Keratinocyte (primary cell): ENCODE measurements at regions not wholly inside any gene's neighbourhood (a gene's known extent, or its start where the extent isn't known, plus 50 kb on each side); places are given as distances from the start of the nearest gene placed in this dataset.

ENCODE experiments used
- CTCF ChIP-seq, 3 experiments: IDR thresholded peaks in 1 of 3; conservative IDR thresholded peaks in 1 of 3; optimal IDR thresholded peaks in 1 of 3; 2 replicates in 2 of 3; 3 replicates in 1 of 3; pipeline versions ENCODE3 to v1.5.1; 2011; ENCODE audit warnings: low read length in 3 of 3, mild to moderate bottlenecking in 3 of 3, moderate library complexity in 2 of 3, control low read depth in 1 of 3, inconsistent platforms in 1 of 3; ENCODE audit not compliant: insufficient read depth in 2 of 3; ENCODE audit errors: extremely low read depth in 1 of 3
- EZH2 ChIP-seq: IDR thresholded peaks from one replicate; pipeline ENCODE4 v1.6.1; 2012; ENCODE audit warnings: inconsistent platforms, mild to moderate bottlenecking, low read length, moderate library complexity

- TF ChIP-seq CTCF (optimal IDR thresholded peaks at IDR 0.05 in 1 of 3, IDR thresholded peaks at IDR 0.05 in 1 of 3, conservative IDR thresholded peaks at IDR 0.05 in 1 of 3; ENCODE audit: extremely low read depth in 1 of 3, insufficient read depth in 2 of 3, low read length in 3 of 3) (no peak), EZH2 (no peak)
Measured at GRCh38 chr5:130689831-130690230, 475.2 kb downstream of the HINT1 start.
